Stimulated activated naive CD8-positive, alpha-beta T cell treated with anti-CD3 and anti-CD28 coated beads, Interleukin-15, Interleukin-2, amounts not matched to agents 100 ng/mL and 50 ng/mL, for 24 hours (primary cell): ENCODE measurements at regions not wholly inside any gene's neighbourhood (a gene's known extent, or its start where the extent isn't known, plus 50 kb on each side); places are given as distances from the start of the nearest gene placed in this dataset.

ENCODE experiments used
- H3K27ac Mint-ChIP-seq: one replicate; pipeline ENCODE4 v1.8.0; 2021; ENCODE audit warnings: mild to moderate bottlenecking, mixed read lengths
- H3K27me3 Mint-ChIP-seq: one replicate; pipeline ENCODE4 v1.8.0; 2021; ENCODE audit warnings: mixed read lengths
- H3K36me3 Mint-ChIP-seq: one replicate; pipeline ENCODE4 v1.8.0; 2021; ENCODE audit warnings: low read depth, mixed read lengths
- H3K4me1 Mint-ChIP-seq: one replicate; pipeline ENCODE4 v1.8.0; 2021; ENCODE audit warnings: low read depth, mixed read lengths
- H3K4me3 Mint-ChIP-seq: one replicate; pipeline ENCODE4 v1.8.0; 2021; ENCODE audit warnings: mild to moderate bottlenecking, mixed read lengths
- H3K9me3 Mint-ChIP-seq: one replicate; pipeline ENCODE4 v1.8.0; 2021; ENCODE audit warnings: mixed read lengths

- Mint-ChIP-seq H3K27me3 (peaks cover 3% of the 10 kb centered on the region), H3K9me3 (no peaks in the 10 kb centered on the region), H3K27ac (no peak overlapping the region), H3K36me3 (no peaks in the 10 kb centered on the region), H3K4me3 (no peak overlapping the region), H3K4me1 (no peaks in the 10 kb centered on the region)
Measured at GRCh38 chr3:87420171-87420570, 143.8 kb upstream of the POU1F1 start.

DNA sequence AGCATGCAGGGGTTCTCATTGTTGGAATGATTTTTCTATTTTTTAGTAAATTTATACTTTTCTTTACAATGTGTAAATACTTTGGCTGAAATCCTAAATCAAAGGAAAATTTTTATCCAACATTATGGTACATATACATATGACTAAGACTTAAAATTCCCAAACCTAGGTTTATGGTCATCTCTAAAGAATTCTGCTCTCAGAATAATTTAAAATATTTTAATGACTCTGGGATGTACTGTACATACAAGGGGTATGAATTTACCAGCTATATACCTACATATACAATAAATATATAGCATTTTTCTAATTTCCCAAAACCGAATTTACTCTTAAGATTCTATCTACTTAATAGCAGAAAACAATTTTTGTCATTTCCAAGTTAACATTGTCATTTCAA, 137.9 kb upstream of the POU1F1 start:
- Mint-ChIP-seq H3K4me1 (no peaks in the 10 kb centered on the region), H3K36me3 (no peaks in the 10 kb centered on the region), H3K4me3 (no peak overlapping the region), H3K9me3 (no peaks in the 10 kb centered on the region), H3K27ac (no peak overlapping the region), H3K27me3 (no peaks in the 10 kb centered on the region)

- Mint-ChIP-seq H3K27ac (no peak overlapping the region), H3K36me3 (no peaks in the 10 kb centered on the region), H3K27me3 (no peaks in the 10 kb centered on the region), H3K4me3 (no peak overlapping the region), H3K4me1 (no peaks in the 10 kb centered on the region), H3K9me3 (no peaks in the 10 kb centered on the region)
Measured at GRCh38 chr3:87413814-87414213, 137.4 kb upstream of the POU1F1 start.

- no peak overlapping the region for H3K27ac Mint-ChIP-seq
- no peaks in the 10 kb centered on the region for H3K27me3 Mint-ChIP-seq
- no peaks in the 10 kb centered on the region for H3K4me1 Mint-ChIP-seq
- H3K9me3 Mint-ChIP-seq: no peaks in the 10 kb centered on the region
- H3K4me3 Mint-ChIP-seq: no peak overlapping the region
- H3K36me3 Mint-ChIP-seq: no peaks in the 10 kb centered on the region
Measured at GRCh38 chr3:87410110-87410509, 133.7 kb upstream of the POU1F1 start.

GRCh38 chr3:87398168-87398801, 121.9 kb upstream of the POU1F1 start:
- H3K9me3 Mint-ChIP-seq: no peaks in the 10 kb centered on the region
- peaks cover 5% of the 10 kb centered on the region for H3K27me3 Mint-ChIP-seq
- no peak overlapping the region for H3K27ac Mint-ChIP-seq
- no peaks in the 10 kb centered on the region for H3K36me3 Mint-ChIP-seq
- H3K4me1 Mint-ChIP-seq: no peaks in the 10 kb centered on the region
- H3K4me3 Mint-ChIP-seq: no peak overlapping the region

DNA sequence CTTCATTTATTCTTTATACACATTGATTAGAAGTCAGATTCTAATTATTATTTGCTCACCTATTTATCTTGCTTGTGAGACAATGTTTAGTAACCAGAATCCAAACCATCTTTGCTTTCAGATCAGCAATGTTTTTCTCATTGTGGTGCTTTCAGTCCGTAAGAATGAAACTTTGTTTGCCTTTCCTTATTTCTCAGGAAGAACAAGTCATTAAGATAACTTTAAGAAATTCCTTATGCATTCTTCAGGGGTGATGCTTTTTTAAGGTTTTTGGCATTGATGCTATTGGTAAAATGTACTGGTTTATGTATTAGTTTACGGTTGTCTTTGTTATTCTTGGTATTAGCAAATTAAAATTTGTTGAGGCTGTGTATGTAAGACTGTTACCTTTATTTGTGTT, 120.8 kb upstream of the POU1F1 start:
- Mint-ChIP-seq H3K4me1 (no peaks in the 10 kb centered on the region), H3K27ac (no peak overlapping the region), H3K4me3 (no peak overlapping the region), H3K9me3 (no peaks in the 10 kb centered on the region), H3K36me3 (no peaks in the 10 kb centered on the region), H3K27me3 (peaks cover 5% of the 10 kb centered on the region)

DNA sequence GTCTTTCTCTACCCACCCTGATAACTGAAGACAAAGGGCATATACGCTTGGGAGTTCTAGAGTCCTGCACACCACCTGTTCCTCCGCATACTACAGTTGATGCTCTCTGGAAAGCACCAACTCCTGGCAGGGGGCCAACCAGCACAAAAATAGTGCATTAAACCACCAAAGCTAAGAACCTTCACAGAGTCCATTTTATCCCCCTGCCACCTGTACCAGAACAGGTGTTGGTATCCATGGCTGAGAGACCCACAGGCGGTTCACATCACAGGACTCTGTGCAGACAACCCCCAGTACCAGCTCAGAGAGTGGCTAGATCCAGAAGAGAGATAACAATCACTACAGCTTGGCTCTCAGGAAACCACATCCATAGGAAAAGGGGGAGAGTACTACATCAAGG, 114.4 kb upstream of the POU1F1 start:
- H3K4me1 Mint-ChIP-seq: no peaks in the 10 kb centered on the region
- H3K27ac Mint-ChIP-seq: no peak overlapping the region
- H3K36me3 Mint-ChIP-seq: no peaks in the 10 kb centered on the region
- H3K9me3 Mint-ChIP-seq: peaks cover 4% of the 10 kb centered on the region
- no peak overlapping the region for H3K4me3 Mint-ChIP-seq
- no peaks in the 10 kb centered on the region for H3K27me3 Mint-ChIP-seq

DNA sequence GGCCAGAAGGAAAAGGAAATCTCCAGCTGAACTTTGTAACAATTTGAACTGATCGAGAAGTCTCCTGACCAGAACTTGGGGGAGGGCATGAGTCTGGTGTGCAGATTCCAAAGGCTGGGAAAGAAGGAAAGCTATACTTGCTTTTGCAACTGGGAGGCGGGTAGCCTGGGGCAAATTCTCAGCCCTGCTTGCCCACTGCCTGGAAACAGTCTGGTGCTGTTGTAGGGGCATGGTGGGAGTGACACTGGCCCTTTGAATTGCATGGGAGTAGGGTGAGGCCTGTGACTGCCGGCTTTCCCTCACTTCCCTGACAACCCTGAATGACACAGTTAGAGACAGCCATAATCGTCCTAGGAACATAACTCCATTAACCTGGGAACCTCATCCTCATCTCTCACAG, 114.0 kb upstream of the POU1F1 start:
- Mint-ChIP-seq H3K4me1 (no peaks in the 10 kb centered on the region), H3K36me3 (no peaks in the 10 kb centered on the region), H3K27ac (no peak overlapping the region), H3K4me3 (no peak overlapping the region), H3K27me3 (no peaks in the 10 kb centered on the region), H3K9me3 (peaks cover 4% of the 10 kb centered on the region)

- no peaks in the 10 kb centered on the region for H3K9me3 Mint-ChIP-seq
- H3K4me1 Mint-ChIP-seq: no peaks in the 10 kb centered on the region
- H3K4me3 Mint-ChIP-seq: no peak overlapping the region
- no peaks in the 10 kb centered on the region for H3K27me3 Mint-ChIP-seq
- no peaks in the 10 kb centered on the region for H3K36me3 Mint-ChIP-seq
- no peak overlapping the region for H3K27ac Mint-ChIP-seq
Measured at GRCh38 chr3:87375231-87375682, 98.9 kb upstream of the POU1F1 start.

GRCh38 chr3:87370007-87370406, 93.6 kb upstream of the POU1F1 start:
- H3K27me3 Mint-ChIP-seq: peaks cover 13% of the 10 kb centered on the region
- no peaks in the 10 kb centered on the region for H3K4me1 Mint-ChIP-seq
- H3K27ac Mint-ChIP-seq: no peak overlapping the region
- no peak overlapping the region for H3K4me3 Mint-ChIP-seq
- H3K36me3 Mint-ChIP-seq: no peaks in the 10 kb centered on the region
- H3K9me3 Mint-ChIP-seq: no peaks in the 10 kb centered on the region

DNA sequence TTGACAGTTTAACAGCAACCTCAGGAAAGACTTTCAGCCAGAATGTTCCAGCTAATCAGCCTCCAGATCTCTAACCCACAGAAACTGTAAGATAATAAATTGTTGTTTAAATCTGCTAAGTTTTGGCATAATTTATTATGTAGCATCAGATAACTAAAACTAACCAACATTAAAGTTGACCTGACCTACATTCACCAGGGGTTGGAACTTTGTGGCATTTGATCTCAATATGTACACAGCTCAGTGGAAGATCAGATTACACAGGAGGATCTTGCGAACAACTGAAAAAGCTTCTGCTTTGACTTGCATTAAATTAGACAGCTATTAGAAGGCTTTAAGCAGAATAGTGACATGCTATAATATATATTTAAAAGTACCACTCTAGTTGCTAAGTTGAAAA, 91.4 kb upstream of the POU1F1 start:
- no peak overlapping the region for H3K27ac Mint-ChIP-seq

DNA sequence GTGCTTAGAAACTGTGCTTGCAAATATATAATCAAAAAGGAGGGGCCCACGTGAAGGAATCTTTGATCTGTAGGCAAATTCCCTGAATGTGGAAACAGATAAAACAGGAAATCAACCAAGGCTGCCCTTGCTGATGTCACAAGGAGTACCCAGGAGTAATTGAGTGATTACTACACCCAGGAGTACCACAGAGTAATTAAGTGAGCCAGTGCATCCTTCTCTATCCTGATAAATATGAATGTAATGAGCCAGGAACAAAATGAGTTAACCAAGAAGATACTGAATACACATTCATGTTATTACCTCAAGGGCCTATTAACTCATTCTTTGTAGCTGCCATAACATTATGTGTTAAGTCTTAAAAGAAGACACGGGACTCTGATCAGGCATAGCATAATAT, 87.3 kb upstream of the POU1F1 start:
- Mint-ChIP-seq H3K9me3 (no peaks in the 10 kb centered on the region), H3K27ac (no peak overlapping the region), H3K27me3 (peaks cover 19% of the 10 kb centered on the region), H3K36me3 (no peaks in the 10 kb centered on the region), H3K4me3 (no peak overlapping the region), H3K4me1 (no peaks in the 10 kb centered on the region)

More for the DNA sequence above, 91.4 kb upstream of the POU1F1 start:
- no peaks in the 10 kb centered on the region for H3K36me3 Mint-ChIP-seq
- peaks cover 19% of the 10 kb centered on the region for H3K27me3 Mint-ChIP-seq
- H3K4me1 Mint-ChIP-seq: no peaks in the 10 kb centered on the region
- no peak overlapping the region for H3K4me3 Mint-ChIP-seq
- no peaks in the 10 kb centered on the region for H3K9me3 Mint-ChIP-seq

GRCh38 chr3:87361956-87362355, 85.6 kb upstream of the POU1F1 start:
- H3K27me3 Mint-ChIP-seq: peaks cover 14% of the 10 kb centered on the region
- H3K4me1 Mint-ChIP-seq: no peaks in the 10 kb centered on the region
- no peak overlapping the region for H3K27ac Mint-ChIP-seq
- H3K36me3 Mint-ChIP-seq: no peaks in the 10 kb centered on the region
- H3K9me3 Mint-ChIP-seq: no peaks in the 10 kb centered on the region
- no peak overlapping the region for H3K4me3 Mint-ChIP-seq

GRCh38 chr3:87361271-87361670, 84.9 kb upstream of the POU1F1 start:
- H3K27me3 Mint-ChIP-seq: peaks cover 14% of the 10 kb centered on the region
- H3K4me1 Mint-ChIP-seq: no peaks in the 10 kb centered on the region
- H3K36me3 Mint-ChIP-seq: no peaks in the 10 kb centered on the region
- H3K9me3 Mint-ChIP-seq: no peaks in the 10 kb centered on the region
- H3K4me3 Mint-ChIP-seq: no peak overlapping the region
- no peak overlapping the region for H3K27ac Mint-ChIP-seq

DNA sequence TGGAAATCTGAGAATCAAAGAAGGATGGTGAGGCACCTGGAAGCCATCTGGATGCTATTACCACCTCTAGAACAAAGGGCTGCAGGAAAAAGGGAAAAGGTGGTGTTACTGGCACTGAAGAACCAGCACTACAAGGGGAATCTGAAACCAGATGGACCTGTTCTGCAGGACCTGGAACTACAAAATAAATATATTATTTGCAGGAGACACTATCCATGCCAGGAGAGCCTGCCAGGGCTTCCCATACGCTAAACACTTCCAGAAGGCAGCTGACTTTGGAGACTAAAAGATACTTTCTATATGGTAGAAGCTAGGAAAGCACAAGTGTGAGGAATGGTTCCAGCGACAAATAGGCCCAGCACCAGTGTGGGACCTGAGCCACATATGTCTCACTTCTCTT, 83.4 kb upstream of the POU1F1 start:
- peaks cover 4% of the 10 kb centered on the region for H3K27me3 Mint-ChIP-seq
- no peaks in the 10 kb centered on the region for H3K9me3 Mint-ChIP-seq
- H3K36me3 Mint-ChIP-seq: no peaks in the 10 kb centered on the region
- H3K4me3 Mint-ChIP-seq: no peak overlapping the region
- H3K27ac Mint-ChIP-seq: no peak overlapping the region
- no peaks in the 10 kb centered on the region for H3K4me1 Mint-ChIP-seq

GRCh38 chr3:87359025-87359424, 82.6 kb upstream of the POU1F1 start:
- H3K27ac Mint-ChIP-seq: no peak overlapping the region
- no peak overlapping the region for H3K4me3 Mint-ChIP-seq
- no peaks in the 10 kb centered on the region for H3K4me1 Mint-ChIP-seq
- H3K36me3 Mint-ChIP-seq: no peaks in the 10 kb centered on the region
- no peaks in the 10 kb centered on the region for H3K9me3 Mint-ChIP-seq
- H3K27me3 Mint-ChIP-seq: peaks cover 3% of the 10 kb centered on the region
